GM12872 (cell line): ENCODE measurements at regions not wholly inside any gene's neighbourhood (a gene's known extent, or its start where the extent isn't known, plus 50 kb on each side); places are given as distances from the start of the nearest gene placed in this dataset.

Experiments
- CTCF ChIP-seq: IDR thresholded peaks from 3 replicates; pipeline ENCODE4 v1.5.1; 2011; ENCODE audit warnings: low read depth, mild to moderate bottlenecking, low read length, moderate library complexity; ENCODE audit not compliant: insufficient read depth

DNA sequence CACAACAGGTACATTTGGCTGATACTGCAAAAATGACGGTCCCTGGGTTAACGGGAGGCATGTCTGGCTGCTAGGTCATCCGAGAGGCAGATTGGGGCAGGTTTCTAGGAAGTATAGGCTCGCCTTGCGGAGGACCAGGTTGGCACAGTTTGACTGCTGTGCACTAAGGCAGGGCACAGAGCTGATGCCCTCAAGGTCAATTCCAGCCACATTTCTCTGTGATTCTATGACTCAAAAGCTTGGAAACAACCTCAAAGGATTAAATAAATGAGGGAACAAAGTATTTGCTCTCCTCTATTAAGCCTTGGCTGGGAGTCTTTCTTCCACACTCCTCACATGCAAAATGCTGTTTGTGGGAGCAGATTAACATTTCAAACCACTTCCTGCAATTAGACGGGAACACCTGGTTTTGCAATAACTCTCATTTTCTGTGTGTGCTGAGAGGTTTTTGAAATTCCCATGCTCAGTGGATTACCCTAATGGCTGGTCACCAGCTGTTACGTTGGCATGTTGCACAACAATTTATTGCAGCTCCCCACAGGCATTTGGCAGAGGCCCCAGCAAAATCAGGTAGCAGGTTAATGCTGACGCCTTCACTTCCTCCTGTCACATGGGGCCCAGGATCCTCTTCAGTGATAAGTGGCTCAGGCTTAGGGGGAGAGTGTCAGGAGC lies 61.0 kb upstream of the PLET1 start:
- no peak for TF ChIP-seq CTCF

GRCh38 chr11:112322173-112322790 lies 61.6 kb upstream of the PLET1 start:
- no peak for TF ChIP-seq CTCF

DNA sequence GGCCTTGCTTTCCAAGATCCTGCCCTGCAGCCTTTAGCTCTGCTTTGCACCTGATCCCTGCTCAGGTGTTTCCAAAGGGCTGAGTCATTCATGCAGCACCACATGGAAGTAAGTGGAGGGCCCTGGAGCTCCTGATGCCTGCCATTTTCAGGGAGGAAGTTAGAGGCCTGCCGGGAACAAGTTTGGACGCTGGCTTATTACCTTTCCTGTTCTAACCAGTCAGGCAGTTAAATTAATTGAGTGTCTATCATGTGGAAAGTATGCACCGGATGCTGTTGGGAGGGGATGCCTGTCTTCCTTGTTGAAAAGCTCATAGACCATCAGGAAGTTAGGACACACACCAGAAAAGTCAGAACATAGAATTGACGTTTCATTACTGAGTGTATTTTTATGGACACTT lies 73.7 kb upstream of the PLET1 start:
- TF ChIP-seq CTCF: no peak

GRCh38 chr11:112336356-112336886 lies 75.8 kb upstream of the PLET1 start:
- no peak for TF ChIP-seq CTCF

- TF ChIP-seq CTCF: no peak
Observed at GRCh38 chr11:112339566-112339965, 78.9 kb upstream of the PLET1 start.

GRCh38 chr11:112343368-112344039 lies 82.8 kb upstream of the PLET1 start:
- TF ChIP-seq CTCF: no peak

DNA sequence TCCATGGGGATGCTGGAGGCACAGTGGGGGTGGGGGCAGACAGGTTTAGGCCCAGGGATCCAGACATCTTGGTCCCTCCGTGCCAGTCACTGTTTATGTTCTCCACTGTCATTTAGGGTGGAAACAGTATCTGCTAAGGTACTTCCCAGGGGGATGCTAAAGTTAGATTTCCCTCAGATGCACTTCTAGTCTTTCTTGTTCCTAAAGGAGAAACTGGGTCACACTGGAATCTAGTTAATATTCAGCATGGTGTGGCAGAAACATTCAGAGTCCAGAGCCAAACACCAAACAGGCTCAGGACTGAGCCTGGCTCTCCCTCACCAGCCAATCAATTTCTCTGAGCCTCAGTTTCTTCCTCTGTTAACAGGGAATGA lies 83.4 kb upstream of the PLET1 start:
- TF ChIP-seq CTCF: no peak
